HUES64 (cell line): ENCODE measurements at regions not wholly inside any gene's neighbourhood (a gene's known extent, or its start where the extent isn't known, plus 50 kb on each side); places are given as distances from the start of the nearest gene placed in this dataset.
"Not testable (repeated sequence)": the region's sequence is repeated elsewhere in the genome, so short reads cannot be mapped to it uniquely, and the experiment has no call there.

Source experiments
- H3K27ac ChIP-seq: 2 replicates; pipeline ENCODE4 v1.7.0; 2013; ENCODE audit warnings: low read depth, low read length, inconsistent platforms
- H3K27me3 ChIP-seq: 2 replicates; pipeline ENCODE4 v1.6.1; 2013; ENCODE audit warnings: mild to moderate bottlenecking, low read length; ENCODE audit not compliant: insufficient read depth
- H3K36me3 ChIP-seq: 2 replicates; pipeline ENCODE4 v1.6.1; 2013; ENCODE audit warnings: mild to moderate bottlenecking, low read length; ENCODE audit not compliant: insufficient read depth
- H3K4me1 ChIP-seq: 2 replicates; pipeline ENCODE4 v1.6.1; 2013; ENCODE audit warnings: mild to moderate bottlenecking, low read length, moderate library complexity; ENCODE audit not compliant: insufficient read depth
- H3K4me3 ChIP-seq: 2 replicates; pipeline ENCODE4 v1.5.1; 2013; ENCODE audit warnings: mild to moderate bottlenecking, low read length, moderate library complexity
- H3K9ac ChIP-seq: 2 replicates; pipeline ENCODE4 v1.6.1; 2013; ENCODE audit warnings: mild to moderate bottlenecking, low read depth, low read length
- H3K9me3 ChIP-seq: 2 replicates; pipeline ENCODE4 v1.6.1; 2013; ENCODE audit warnings: low read depth, low read length; ENCODE audit not compliant: insufficient read depth
- WGBS: fragments of 150-250, 120-280 bp; methylation state at CpG from one replicate; pipeline ENCODE4 v1.1.7; 2013; ENCODE audit warnings: missing lambda C conversion rate; 5-methylcytosine and 5-hydroxymethylcytosine counted together

DNA sequence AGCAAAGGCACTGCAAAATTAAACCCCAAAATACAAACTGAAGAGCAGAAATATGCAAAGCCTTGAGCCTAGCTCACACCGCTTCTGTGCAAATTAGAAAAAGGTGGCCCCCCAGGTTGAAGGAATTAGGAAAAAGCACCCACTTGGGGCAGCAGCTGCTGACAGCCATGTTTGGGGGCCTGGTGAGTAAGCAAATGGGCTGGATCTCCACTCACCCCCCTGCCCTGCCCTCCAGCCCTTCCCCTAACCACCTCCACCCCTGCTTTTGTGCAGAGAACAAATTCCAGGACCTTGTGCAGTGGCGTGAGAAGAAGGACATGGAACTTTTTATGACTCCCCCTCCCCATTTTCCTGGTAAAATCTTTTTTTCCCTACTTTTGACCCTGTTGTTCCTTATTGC, 92.0 kb upstream of the DNAH5 start:
- 30% methylated on average over 2 of the region's 2 CpGs for WGBS
- Histone ChIP-seq H3K27ac (peak overlapping the region; percentile 83), H3K4me1 (peaks cover 33% of the 10 kb centered on the region), H3K9me3 (no peaks in the 10 kb centered on the region), H3K27me3 (no peaks in the 10 kb centered on the region), H3K4me3 (peak overlapping the region; percentile 37), H3K36me3 (no peaks in the 10 kb centered on the region), H3K9ac (peak overlapping the region; percentile 62; the same call in 1 of the 2 replicates)

DNA sequence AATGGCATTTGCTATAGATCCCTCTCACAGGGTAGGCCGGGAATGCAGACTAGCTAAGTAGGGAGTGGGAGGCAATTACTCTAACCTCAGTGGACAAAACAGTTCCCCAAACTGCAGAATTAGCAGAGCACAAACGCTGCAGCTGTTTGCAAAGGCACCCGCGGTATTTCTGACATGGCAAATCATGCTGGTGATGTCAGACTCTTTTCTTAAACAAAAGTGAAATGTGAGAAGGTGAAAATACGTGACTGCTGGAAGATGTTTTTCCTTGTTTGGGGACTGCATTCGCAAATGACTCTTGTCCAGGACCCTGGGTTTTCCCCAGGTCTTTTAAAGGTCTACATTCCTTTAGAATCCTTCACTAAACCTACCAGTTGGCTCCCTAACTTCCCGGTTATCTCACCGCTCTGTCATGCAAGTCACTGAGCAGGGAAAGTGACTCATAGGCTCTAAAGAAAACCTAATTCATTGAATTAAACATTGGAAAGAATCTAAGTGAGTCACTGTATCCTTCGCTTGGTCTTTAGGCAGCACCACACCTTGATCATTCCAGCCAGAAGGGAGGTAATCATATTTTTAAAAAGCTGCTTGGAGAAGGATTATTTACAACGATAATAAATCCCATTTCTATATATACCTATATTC, 91.5 kb upstream of the DNAH5 start:
- Histone ChIP-seq H3K9ac (peak overlapping the region; percentile 68), H3K27ac (peak overlapping the region; percentile 83), H3K27me3 (no peaks in the 10 kb centered on the region)

DNA sequence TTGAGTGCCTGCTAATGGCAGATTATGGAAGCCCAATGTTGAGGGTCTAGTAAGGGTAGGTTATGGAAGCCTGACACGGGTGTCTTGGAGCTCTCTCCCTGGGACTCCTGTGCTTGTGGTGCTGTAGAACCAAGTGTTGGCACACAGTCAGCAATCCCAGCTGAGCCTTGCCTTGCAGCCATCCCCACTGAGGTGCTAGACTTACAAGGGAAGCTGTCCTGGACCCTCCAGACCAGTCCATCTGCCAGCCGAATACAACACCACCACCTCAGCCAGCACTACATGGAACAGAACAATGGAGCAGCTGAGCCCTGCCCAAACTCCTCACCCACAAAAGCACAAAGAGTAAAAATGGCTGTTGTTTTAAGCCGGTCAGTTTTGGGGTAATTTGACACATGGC, 90.5 kb upstream of the DNAH5 start:
- Histone ChIP-seq H3K4me1 (peaks cover 33% of the 10 kb centered on the region), H3K27me3 (no peaks in the 10 kb centered on the region), H3K27ac (peak overlapping the region; percentile 83), H3K36me3 (no peaks in the 10 kb centered on the region), H3K4me3 (no peak overlapping the region), H3K9ac (peak overlapping the region; percentile 68; the same call in 1 of the 2 replicates), H3K9me3 (no peaks in the 10 kb centered on the region)
- 60% methylated on average over 3 of the region's 3 CpGs for WGBS

More for the DNA sequence above, 91.5 kb upstream of the DNAH5 start:
- peak overlapping the region; percentile 37 for H3K4me3 ChIP-seq
- H3K9me3 ChIP-seq, result no peaks in the 10 kb centered on the region
- peaks cover 33% of the 10 kb centered on the region for H3K4me1 ChIP-seq
- WGBS, result 4% methylated on average over 9 of the region's 10 CpGs
- no peaks in the 10 kb centered on the region for H3K36me3 ChIP-seq

DNA sequence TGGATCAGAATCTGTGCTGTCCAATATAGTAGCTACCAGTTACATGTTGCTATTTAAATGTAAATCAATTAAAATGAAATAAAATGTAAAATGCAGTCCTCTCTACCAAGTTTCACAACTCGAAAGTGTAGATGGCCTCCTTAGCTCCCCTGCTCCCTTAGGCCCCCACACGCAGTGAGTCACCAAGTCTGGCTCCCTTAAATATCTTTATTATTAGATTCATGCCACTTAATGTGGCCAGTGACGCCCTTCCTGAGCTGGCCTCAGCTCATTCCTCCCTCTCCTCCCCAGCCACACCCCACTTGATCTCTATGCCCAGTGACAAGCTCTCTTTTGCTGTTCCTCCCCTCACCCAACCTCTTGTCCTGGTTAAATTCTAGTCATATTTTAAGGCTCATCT, 88.4 kb upstream of the DNAH5 start:
- Histone ChIP-seq H3K27me3 (no peaks in the 10 kb centered on the region), H3K9ac (no peak overlapping the region), H3K36me3 (no peaks in the 10 kb centered on the region), H3K4me1 (peaks cover 27% of the 10 kb centered on the region), H3K9me3 (no peaks in the 10 kb centered on the region), H3K4me3 (no peak overlapping the region), H3K27ac (no peak overlapping the region)
- 78% methylated on average over 3 of the region's 3 CpGs for WGBS

DNA sequence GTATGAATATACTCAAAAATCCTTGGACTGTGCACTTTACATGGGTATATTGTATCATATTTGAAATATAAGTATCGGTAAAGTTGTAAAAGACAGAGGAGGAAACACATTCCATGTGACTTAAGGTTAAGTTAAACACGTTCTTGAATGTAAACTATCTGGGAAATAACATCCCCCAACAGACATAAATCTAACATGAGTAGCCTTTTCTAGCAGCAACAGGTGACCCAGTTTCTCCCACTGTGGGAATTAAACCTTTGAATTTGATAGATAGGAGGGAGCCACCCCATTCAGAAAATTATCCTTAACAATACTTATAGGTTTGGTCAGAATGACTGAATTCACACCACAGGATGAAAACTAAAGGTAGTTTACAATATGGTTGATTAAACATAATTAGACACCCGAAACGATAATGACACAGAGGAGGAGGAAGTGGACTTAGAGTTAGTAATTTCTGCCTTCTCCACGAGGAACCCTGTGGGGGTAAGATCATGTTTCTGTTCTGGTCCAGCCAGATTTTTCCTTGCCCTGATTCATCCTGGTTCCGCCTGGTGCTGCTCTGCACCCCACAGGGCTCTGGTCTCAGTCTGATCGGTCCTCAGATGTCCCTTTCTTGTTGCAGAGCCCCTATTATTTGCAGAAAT, 84.6 kb upstream of the DNAH5 start:
- H3K27me3 ChIP-seq, result no peaks in the 10 kb centered on the region
- H3K4me1 ChIP-seq, result no peaks in the 10 kb centered on the region
- 82% methylated on average over 6 of the region's 7 CpGs for WGBS
- no peak overlapping the region for H3K27ac ChIP-seq
- H3K9me3 ChIP-seq, result no peaks in the 10 kb centered on the region
- H3K36me3 ChIP-seq, result no peaks in the 10 kb centered on the region
- no peak overlapping the region for H3K9ac ChIP-seq
- no peak overlapping the region for H3K4me3 ChIP-seq

DNA sequence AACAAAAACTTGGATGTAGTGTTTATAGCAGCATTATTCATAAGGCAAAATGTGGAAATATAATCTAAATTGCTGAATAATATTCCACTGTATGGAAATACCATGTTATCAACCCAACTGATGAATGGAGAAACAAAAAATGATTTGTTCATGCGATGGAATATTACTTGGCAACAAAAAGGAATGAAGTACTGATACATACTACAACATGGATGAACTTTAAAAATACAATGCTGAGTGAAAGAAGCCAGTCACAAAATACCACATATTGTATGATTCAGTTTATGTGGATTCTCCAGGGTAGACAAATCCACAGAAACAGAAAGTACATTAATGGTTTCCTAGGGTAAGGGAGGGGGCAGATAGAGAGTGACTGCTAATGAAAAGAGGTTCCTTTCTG, 83.7 kb upstream of the DNAH5 start:
- Histone ChIP-seq H3K36me3 (no peaks in the 10 kb centered on the region), H3K4me1 (no peaks in the 10 kb centered on the region), H3K9me3 (no peaks in the 10 kb centered on the region), H3K27me3 (no peaks in the 10 kb centered on the region), H3K9ac (no peak overlapping the region), H3K4me3 (no peak overlapping the region), H3K27ac (no peak overlapping the region)
- WGBS, result 100% methylated on average over 1 of the region's 1 CpG

DNA sequence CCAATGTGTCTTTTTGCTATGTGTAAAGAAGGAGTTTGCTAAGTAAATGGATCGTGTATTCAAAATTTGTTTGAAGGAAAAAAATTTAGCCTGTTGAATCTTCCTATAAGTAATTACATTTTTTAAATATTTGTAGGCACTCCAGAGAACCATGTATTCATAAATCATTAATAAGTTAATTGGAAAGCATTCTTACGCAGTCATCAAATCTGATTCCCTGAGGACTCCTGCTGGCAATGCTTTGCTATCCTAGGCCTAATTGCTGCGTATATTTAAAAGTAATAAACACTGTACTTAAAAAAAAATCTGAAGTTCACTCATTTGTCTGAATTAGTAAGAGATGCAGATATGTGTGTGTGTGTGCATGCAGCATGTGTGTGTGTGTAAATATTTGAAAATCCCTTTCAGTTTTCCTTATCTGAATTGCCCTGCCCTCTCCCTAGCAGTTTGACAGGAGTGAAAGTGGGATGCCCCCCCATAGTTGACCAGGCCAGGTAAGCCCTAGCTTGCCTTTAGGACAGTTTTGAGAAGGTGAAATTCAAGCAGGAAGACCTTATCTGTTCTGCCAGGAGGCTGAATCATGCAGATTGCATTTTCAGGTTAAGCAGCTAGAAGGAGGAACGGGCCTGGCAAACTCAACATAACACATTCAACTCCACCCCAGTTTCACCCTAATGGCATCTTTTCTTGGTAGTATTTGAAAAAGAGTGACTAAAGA, 81.2 kb upstream of the DNAH5 start:
- Histone ChIP-seq H3K4me3 (no peak overlapping the region), H3K36me3 (no peaks in the 10 kb centered on the region), H3K9ac (no peak overlapping the region), H3K4me1 (no peaks in the 10 kb centered on the region), H3K27me3 (no peaks in the 10 kb centered on the region), H3K27ac (no peak overlapping the region), H3K9me3 (no peaks in the 10 kb centered on the region)
- WGBS, result 96% methylated on average over 4 of the region's 4 CpGs

DNA sequence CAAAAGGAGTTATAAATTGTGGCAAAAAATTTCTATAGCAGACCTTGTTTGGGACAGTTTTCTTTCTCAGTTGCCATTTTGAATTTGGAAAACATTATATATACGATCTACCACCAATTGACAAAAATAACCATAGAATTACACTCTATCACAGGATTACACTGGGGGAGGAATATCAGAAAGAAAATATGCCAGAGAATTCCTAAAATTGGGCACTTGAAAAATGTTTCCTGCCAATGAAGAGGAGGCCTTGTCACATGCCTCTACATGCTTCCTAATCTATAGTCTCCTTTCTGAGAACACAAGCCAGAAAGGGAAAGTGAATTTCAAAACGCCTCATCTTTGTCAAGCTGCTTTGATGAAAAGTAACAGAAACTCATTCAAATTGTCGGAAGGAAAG, 78.5 kb upstream of the DNAH5 start:
- Histone ChIP-seq H3K9ac (no peak overlapping the region), H3K27ac (no peak overlapping the region), H3K9me3 (no peaks in the 10 kb centered on the region), H3K4me3 (no peak overlapping the region), H3K36me3 (no peaks in the 10 kb centered on the region), H3K4me1 (no peaks in the 10 kb centered on the region), H3K27me3 (no peaks in the 10 kb centered on the region)
- 87% methylated on average over 2 of the region's 3 CpGs for WGBS

DNA sequence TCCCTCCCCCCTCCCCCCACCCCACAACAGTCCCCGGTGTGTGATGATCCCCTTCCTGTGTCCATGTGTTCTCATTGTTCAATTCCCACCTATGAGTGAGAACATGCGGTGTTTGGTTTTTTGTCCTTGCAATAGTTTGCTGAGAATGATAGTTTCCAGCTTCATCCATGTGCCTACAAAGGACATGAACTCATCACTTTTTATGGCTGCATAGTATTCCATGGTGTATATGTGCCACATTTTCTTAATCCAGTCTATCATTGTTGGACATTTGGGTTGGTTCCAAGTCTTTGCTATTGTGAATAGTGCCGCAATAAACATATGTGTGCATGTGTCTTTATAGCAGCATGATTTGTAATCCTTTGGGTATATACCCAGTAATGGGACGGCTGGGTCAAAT, 76.5 kb upstream of the DNAH5 start:
- not testable (repeated sequence) for H3K4me1 ChIP-seq, H3K4me3 ChIP-seq, H3K27me3 ChIP-seq, H3K36me3 ChIP-seq, H3K27ac ChIP-seq, H3K9me3 ChIP-seq, H3K9ac ChIP-seq
- 100% methylated on average over 2 of the region's 4 CpGs for WGBS

DNA sequence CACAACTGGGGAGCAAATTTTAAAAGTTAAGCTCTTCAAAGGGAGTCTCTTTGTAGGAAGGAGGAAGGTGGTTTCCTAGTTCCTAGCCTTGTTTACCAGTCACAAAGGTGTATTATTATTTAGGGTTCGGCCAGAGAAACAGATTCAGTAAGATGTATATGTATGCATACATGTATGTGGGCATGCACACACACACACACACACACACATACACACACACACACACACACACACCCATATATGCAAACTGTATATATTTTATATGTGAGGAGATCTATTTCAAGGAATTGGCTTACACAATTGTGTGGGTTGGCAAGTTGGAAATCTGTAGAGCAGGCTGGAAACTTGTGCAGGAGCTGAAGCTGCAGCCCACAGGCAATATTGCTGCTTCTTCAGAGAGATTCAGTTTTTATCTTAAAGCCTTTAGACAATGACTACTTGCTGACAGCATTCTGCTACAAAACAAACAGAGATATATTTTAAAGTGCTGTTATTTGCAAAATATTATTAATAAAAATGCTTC, 75.3 kb upstream of the DNAH5 start:
- WGBS, result 83% methylated on average over 1 of the region's 1 CpG

DNA sequence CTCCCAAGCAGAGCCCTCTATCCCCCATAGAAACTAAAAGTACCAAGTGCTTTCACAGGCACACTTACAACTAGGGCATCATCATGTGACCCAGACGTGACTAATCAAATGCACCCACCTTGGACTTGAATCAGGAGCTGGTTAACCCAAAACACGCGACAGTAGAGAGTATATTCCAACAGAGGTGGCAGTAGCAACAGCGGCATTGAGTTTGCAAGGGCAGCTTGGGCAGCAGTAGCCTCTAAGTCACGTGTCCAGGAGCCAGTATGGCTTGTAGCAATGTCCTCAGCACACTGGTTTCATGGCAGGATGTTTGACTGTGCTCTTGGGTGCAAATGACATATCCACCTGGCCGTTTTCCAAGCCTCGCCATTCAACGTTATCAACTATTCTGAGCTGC, 73.4 kb upstream of the DNAH5 start:
- no peaks in the 10 kb centered on the region for H3K4me1 ChIP-seq
- no peak overlapping the region for H3K27ac ChIP-seq
- H3K27me3 ChIP-seq, result no peaks in the 10 kb centered on the region
- H3K9me3 ChIP-seq, result no peaks in the 10 kb centered on the region
- 92% methylated on average over 8 of the region's 8 CpGs for WGBS
- H3K9ac ChIP-seq, result no peak overlapping the region
- H3K36me3 ChIP-seq, result no peaks in the 10 kb centered on the region
- no peak overlapping the region for H3K4me3 ChIP-seq

More for the DNA sequence above, 75.3 kb upstream of the DNAH5 start:
- Histone ChIP-seq H3K4me1 (no peaks in the 10 kb centered on the region), H3K4me3 (no peak overlapping the region), H3K27ac (no peak overlapping the region), H3K9me3 (no peaks in the 10 kb centered on the region), H3K27me3 (no peaks in the 10 kb centered on the region), H3K9ac (no peak overlapping the region), H3K36me3 (no peaks in the 10 kb centered on the region)
